Spinal cord (tissue), 9 donors: ENCODE measurements at regions not wholly inside any gene's neighbourhood (a gene's known extent, or its start where the extent isn't known, plus 50 kb on each side); places are given as distances from the start of the nearest gene placed in this dataset.
"Not testable (repeated sequence)": the region's sequence is repeated elsewhere in the genome, so short reads cannot be mapped to it uniquely, and the experiment has no call there.

ENCODE experiments used
- DNase-seq, 6 donors: peaks; one replicate each; pipeline versions ENCODE4 v3.0.0 to v3.0.0-alpha.2; 2013 to 2015; ENCODE audit warnings: low spot score in 6 of 6, low read depth in 4 of 6
- H3K27ac ChIP-seq: one replicate; pipeline ENCODE4 v1.5.1; 2013; ENCODE audit warnings: low read depth, low read length, control low read depth
- H3K27me3 ChIP-seq: one replicate; pipeline ENCODE4 v1.6.1; 2013; ENCODE audit warnings: low read length; ENCODE audit not compliant: control insufficient read depth, insufficient read depth
- H3K36me3 ChIP-seq: one replicate; pipeline ENCODE4 v1.6.1; 2013; ENCODE audit warnings: low read length; ENCODE audit not compliant: control insufficient read depth, insufficient read depth
- H3K4me1 ChIP-seq: one replicate; pipeline ENCODE4 v1.6.1; 2013; ENCODE audit warnings: low read length; ENCODE audit not compliant: control insufficient read depth, insufficient read depth
- H3K4me3 ChIP-seq: one replicate; pipeline ENCODE4 v1.5.1; 2013; ENCODE audit warnings: low read depth, low read length, control low read depth
- H3K9me3 ChIP-seq: one replicate; pipeline ENCODE4 v1.6.1; 2013; ENCODE audit warnings: low read length; ENCODE audit not compliant: control insufficient read depth, insufficient read depth
- WGBS: methylation state at CpG from one replicate; pipeline ENCODE4 v1.1.5; 2013; ENCODE audit warnings: missing lambda C conversion rate; ENCODE audit not compliant: insufficient coverage; 5-methylcytosine and 5-hydroxymethylcytosine counted together
- donor health status: healthy.

DNA sequence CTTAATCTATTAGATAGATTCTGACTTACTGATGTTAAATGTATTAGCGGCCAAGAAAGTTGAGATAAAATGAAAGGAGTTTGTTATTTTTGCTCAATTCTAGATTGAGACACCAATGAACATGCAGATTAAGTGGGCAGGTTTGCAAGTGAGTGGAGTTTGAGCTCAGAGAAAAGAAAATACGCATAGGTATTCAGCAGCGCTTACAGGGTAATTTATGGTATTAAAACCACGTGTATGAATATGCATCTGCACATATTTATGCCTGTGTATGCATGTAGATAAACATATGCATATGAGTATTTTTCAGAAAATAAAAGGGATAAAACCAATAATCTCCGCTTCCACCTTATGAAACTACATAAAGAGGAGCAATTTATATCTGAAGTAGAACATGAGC lies 1450.1 kb downstream of the RPIA start:
- H3K27ac ChIP-seq, H3K4me3 ChIP-seq, H3K9me3 ChIP-seq, H3K4me1 ChIP-seq, H3K27me3 ChIP-seq, DNase-seq, H3K36me3 ChIP-seq: not testable (repeated sequence)
- no CpG with 5 or more reads among the region's 5 CpGs for whole genome bisulfite sequencing

DNA sequence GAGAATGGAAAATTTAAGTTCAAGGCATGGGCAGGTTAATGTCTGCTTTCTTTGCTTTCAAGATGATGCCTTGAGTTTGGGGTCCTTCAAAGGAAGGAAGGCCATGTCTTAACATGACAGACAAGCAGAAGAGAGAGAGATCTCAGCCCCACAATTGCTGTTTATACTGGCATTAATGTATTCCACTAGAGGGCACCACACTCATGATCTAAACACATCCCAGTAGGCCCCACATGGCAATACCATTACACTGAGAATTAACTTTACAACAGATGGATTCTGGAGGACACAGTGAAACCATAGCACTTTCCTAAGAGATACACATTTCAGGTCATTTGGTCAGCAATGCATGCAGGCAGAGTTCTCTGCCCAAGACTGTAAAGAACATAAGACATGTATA lies 1460.3 kb downstream of the RPIA start:
- H3K9me3 ChIP-seq, H3K4me3 ChIP-seq, H3K36me3 ChIP-seq, H3K27ac ChIP-seq, H3K27me3 ChIP-seq, H3K4me1 ChIP-seq, DNase-seq: not testable (repeated sequence)

GRCh38 chr2:90170978-90171377 lies 1479.5 kb downstream of the RPIA start:
- H3K4me1 ChIP-seq, H3K4me3 ChIP-seq, H3K27ac ChIP-seq, H3K27me3 ChIP-seq, H3K36me3 ChIP-seq, DNase-seq, H3K9me3 ChIP-seq: not testable (repeated sequence)
- no CpG with 5 or more reads among the region's 1 CpG for WGBS

DNA sequence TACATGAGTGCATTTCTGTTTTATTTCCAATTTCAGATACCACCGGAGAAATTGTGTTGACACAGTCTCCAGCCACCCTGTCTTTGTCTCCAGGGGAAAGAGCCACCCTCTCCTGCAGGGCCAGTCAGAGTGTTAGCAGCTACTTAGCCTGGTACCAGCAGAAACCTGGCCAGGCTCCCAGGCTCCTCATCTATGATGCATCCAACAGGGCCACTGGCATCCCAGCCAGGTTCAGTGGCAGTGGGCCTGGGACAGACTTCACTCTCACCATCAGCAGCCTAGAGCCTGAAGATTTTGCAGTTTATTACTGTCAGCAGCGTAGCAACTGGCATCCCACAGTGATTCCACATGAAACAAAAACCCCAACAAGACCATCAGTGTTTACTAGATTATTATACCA lies 1481.6 kb downstream of the RPIA start:
- WGBS, result no CpG with 5 or more reads among the region's 2 CpGs
- H3K4me1 ChIP-seq, H3K36me3 ChIP-seq, H3K9me3 ChIP-seq, DNase-seq, H3K27ac ChIP-seq, H3K4me3 ChIP-seq, H3K27me3 ChIP-seq: not testable (repeated sequence)

DNA sequence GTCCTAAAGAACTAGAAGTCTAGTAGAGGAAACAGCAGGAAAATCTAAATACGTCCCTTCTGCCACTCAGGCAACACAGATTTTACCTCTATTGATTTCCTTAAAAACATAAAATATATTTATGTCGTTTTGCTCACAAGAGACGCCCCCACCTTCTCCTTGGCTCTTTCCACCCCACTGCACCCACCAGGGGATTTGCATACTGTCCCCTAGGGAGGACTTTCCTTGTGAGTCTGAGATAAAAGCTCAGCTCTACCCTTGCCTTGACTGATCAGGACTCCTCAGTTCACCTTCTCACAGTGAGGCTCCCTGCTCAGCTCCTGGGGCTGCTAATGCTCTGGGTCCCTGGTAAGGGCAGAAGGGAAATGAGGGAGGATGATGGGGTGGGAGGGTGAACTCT lies 1488.1 kb downstream of the RPIA start:
- not testable (repeated sequence) for H3K4me3 ChIP-seq, H3K4me1 ChIP-seq, DNase-seq, H3K27me3 ChIP-seq, H3K27ac ChIP-seq, H3K36me3 ChIP-seq, H3K9me3 ChIP-seq
- WGBS, result no CpG with 5 or more reads among the region's 3 CpGs

DNA sequence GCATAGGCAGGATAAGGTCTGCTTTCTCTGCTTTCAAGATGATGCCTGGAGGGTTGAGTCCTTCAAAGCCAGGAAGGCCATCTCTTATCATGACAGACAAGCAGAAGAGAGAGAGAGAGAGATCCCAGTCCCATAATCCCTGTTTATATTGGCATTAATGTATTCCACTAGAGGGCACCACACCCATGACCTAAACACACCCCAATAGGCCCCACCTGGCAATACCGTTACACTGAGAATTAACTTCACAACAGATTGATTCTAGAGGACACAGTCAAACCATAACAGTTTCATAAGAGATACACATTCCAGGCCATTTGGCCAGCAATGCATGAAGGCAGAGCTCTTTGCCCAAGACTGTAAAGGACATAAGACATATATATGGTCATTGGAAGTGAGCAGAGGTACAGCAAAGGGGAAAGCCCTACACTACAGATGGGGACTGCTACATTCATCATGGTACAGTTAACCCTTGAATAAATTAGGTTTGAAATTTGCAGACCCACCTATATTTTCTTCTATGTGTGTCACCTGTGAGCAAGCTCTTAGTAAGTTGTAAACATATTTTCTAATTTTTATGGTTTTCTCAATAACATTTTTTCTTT lies 1516.1 kb downstream of the RPIA start:
- no peaks in the 10 kb centered on the region for H3K27me3 ChIP-seq
- no peak for DNase-seq
- H3K4me3 ChIP-seq, result no peak overlapping the region
- WGBS, result 60% methylated on average over 1 of the region's 1 CpG
- H3K36me3 ChIP-seq, result no peaks in the 10 kb centered on the region
- no peaks in the 10 kb centered on the region for H3K9me3 ChIP-seq
- H3K4me1 ChIP-seq, result no peaks in the 10 kb centered on the region
- no peak overlapping the region for H3K27ac ChIP-seq

DNA sequence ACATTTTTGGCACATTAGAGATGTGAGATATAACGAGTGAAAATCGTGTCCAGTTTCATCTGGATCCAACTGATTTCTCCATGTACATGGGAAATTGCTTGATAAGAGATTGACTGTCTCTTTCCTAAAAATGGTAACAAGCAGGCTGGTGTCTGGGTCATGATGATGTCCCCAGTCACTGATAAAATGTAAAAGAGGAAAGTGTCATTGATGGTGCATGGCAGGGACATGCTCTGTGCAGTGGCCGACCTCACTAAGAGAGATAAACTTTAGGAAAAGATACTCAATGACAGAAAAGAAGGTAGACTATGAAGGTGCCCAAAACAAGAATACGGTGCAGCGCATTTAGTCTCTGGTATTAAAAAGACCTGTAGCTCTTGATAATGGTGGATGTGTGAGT lies 1517.5 kb downstream of the RPIA start:
- Histone ChIP-seq H3K27ac (no peak overlapping the region), H3K4me3 (no peak overlapping the region), H3K36me3 (no peaks in the 10 kb centered on the region), H3K27me3 (no peaks in the 10 kb centered on the region), H3K4me1 (no peaks in the 10 kb centered on the region), H3K9me3 (no peaks in the 10 kb centered on the region)
- 77% methylated on average over 5 of the region's 5 CpGs for WGBS
- no peak for DNase-seq

GRCh38 chr2:90209806-90210205 lies 1518.3 kb downstream of the RPIA start:
- WGBS, result 86% methylated on average over 3 of the region's 4 CpGs
- H3K36me3 ChIP-seq, result no peaks in the 10 kb centered on the region

DNA sequence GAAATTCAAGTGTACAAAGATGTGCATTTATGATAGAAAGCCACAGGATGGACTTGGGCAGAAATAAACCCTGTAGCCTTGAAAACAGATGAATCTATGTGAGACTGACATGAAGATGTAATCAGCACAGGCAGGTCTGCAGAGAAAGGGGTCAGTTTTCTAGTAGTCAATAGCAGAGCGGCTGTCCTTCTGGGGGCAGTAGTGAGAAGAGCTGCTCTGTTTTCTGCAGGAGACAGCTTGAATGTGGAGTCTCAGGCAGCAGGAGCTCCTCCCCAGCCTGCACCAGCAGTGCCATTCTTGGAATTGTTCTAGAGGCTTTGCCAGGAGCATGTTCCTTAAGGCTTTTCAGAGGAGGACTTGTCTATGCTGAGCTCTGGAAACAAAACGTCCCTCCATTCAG lies 1524.4 kb downstream of the RPIA start:
- H3K9me3 ChIP-seq, DNase-seq, H3K4me3 ChIP-seq, H3K4me1 ChIP-seq, H3K27ac ChIP-seq, H3K27me3 ChIP-seq, H3K36me3 ChIP-seq: not testable (repeated sequence)
- WGBS, result 34% methylated on average over 2 of the region's 2 CpGs

More at GRCh38 chr2:90209806-90210205, 1518.3 kb downstream of the RPIA start:
- H3K4me3 ChIP-seq, result no peak overlapping the region
- no peaks in the 10 kb centered on the region for H3K27me3 ChIP-seq
- DNase-seq, result no peak
- no peaks in the 10 kb centered on the region for H3K9me3 ChIP-seq
- no peak overlapping the region for H3K27ac ChIP-seq
- H3K4me1 ChIP-seq, result no peaks in the 10 kb centered on the region

DNA sequence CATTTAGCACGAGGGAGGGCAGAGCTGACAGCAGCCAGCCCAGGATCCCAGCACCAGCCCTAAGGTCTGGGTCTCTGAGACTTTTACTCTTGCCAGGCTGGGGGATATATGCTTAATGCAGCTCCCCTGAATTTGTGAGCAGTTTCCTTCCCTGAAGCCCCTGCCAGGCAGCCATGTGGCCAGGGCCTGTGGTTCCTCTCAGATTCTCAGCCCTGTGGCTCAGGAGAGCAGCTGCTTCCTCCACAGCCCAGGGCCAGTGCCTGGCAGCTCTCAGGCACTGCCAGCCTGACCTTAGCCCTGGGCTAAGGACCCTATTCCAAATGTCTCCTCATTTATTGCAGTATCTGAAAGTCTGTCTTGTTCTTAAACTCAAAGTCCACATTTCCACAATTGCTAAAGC lies 1525.3 kb downstream of the RPIA start:
- not testable (repeated sequence) for DNase-seq, H3K36me3 ChIP-seq, H3K9me3 ChIP-seq, H3K27ac ChIP-seq, H3K4me3 ChIP-seq, H3K4me1 ChIP-seq, H3K27me3 ChIP-seq
- WGBS, result 29% methylated on average over 1 of the region's 1 CpG
